Fibroblast of pulmonary artery (primary cell): ENCODE measurements at regions not wholly inside any gene's neighbourhood (a gene's known extent, or its start where the extent isn't known, plus 50 kb on each side); places are given as distances from the start of the nearest gene placed in this dataset.

Source experiments
- DNase-seq: peaks from one replicate; pipeline ENCODE4 v3.0.0-alpha.2; 2010; ENCODE audit warnings: low read depth
- H3K4me3 ChIP-seq: replicated peaks from 2 replicates; pipeline ENCODE4 v1.5.1; 2011; ENCODE audit warnings: low read depth, mild to moderate bottlenecking, control low read depth, low read length, moderate library complexity
- CTCF ChIP-seq: IDR thresholded peaks from 2 replicates; pipeline ENCODE4 v1.5.1; 2011; ENCODE audit warnings: mild to moderate bottlenecking, control low read depth, low read length, inconsistent platforms; ENCODE audit errors: missing control alignments

DNA sequence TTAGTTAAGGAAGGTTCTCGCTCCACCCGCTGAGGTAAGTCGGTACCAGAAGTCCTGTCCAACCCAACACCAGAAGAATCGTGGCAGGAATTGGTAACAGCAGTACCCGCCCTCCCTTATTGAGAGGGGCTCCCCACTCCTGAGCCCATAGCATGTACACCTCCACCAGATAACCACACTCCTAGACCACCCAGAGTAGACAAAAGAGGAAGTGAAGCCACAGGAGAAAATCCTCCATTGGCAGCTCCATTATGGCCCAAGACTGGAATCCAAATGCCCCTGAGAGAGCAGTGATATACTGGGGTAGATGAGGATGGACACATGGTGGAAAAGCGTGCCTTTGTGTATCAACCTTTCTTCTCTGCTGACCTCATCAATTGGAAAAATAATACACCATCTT is 106.1 kb upstream of the EPB41L4A start:
- no peak for DNase-seq
- H3K4me3 ChIP-seq: no peak overlapping the region
- TF ChIP-seq CTCF: no peak

- no peak for TF ChIP-seq CTCF
- no peak for DNase-seq
- H3K4me3 ChIP-seq: no peak overlapping the region
Observed at GRCh38 chr5:112528928-112529327, 109.9 kb upstream of the EPB41L4A start.

GRCh38 chr5:112529525-112529924 is 110.4 kb upstream of the EPB41L4A start:
- DNase-seq: peak; percentile 26
- peak; percentile 29 for TF ChIP-seq CTCF
- no peak overlapping the region for H3K4me3 ChIP-seq

DNA sequence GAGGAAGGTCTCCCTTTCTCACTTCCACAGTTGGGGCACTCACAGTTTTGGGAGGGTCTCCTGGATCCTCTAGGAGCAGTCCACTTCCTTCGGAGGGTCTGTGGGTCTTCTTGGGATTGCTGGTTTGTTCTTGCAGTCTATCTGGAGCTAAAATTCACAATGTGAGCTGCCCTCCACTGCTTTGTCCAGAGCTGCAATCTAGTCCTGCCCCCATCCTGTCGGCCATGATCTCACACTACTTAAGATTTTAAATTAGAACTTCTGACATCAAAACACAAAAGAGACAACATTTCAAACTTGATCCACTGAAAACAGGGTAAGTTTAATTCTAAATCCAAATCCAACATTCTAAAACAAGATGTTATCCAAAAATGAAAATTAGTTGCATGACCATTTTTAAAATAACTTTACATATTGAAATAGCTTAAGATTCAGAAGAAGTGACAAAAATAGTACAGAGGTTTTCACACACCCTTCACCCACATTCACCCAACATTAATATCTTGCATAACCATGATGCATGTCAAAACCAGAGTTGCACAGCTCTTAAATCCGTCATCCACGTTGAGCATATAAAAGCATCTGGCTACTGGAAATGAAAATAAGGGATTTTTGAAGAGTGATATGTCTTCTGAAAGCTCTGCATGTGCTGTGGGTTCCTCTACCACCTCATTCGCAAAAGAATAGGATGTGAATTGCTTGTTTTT is 113.7 kb upstream of the EPB41L4A start:
- H3K4me3 ChIP-seq: no peak overlapping the region
- TF ChIP-seq CTCF: no peak
- DNase-seq: no peak

DNA sequence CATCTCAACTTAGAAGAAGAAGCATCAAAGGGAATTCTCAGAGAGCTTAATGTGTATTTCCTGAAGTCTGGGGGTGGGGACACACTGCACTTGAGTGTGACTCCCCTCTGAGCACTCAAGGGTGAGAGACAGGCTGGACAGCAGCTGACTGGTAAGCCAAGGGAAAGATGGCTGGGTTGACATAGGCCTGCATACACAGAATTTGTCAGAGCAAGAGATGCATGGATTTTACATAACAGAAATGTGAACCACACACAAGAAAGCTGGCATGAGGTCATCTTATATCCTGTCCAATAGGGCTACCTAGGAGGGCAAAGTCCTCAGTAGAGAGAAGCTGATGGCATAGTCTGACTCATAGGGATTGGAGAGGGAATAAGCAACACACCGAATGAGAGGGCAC is 114.3 kb upstream of the EPB41L4A start:
- DNase-seq: no peak
- H3K4me3 ChIP-seq: no peak overlapping the region
- TF ChIP-seq CTCF: no peak

DNA sequence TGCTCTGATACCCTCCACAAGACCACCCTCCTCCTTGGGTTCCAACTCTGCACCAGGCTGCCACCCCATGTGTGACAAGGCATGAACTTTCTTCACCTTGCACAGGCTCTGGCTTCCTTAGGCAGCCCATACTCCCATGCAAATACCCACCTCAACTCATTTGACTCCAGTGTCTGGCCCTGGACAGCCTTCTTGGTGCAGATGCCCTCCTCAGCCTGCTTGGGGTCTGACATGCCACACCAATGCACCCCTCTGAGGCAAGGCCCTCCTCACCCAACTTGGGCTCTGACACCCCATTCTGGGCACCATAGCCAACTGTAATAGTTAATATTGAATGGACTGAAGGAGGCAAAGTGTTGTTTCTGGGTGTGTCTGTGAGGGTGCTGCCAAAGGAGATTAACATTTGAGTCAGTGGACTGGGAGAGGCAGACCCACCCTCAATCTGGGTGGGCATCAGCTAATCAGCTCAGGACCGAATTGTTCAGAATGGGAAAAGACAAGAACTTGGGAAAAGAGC is 115.0 kb upstream of the EPB41L4A start:
- no peak overlapping the region for H3K4me3 ChIP-seq
- no peak for TF ChIP-seq CTCF
- no peak for DNase-seq
